Adrenal gland (tissue), 5 donors: ENCODE measurements at regions not wholly inside any gene's neighbourhood (a gene's known extent, or its start where the extent isn't known, plus 50 kb on each side); places are given as distances from the start of the nearest gene placed in this dataset.

Experiments
- CTCF ChIP-seq, 6 experiments: fragments of 450-650 bp in 4 of 6; fragments of 200-600 bp in 2 of 6; sonication (generic) in 1 of 6; IDR thresholded peaks; 1 replicate in 5 of 6; 2 replicates in 1 of 6; pipeline versions ENCODE4 v1.5.1 to v1.8.0; 2016 to 2021; ENCODE audit warnings: antibody characterized with exemption in 6 of 6, mild to moderate bottlenecking in 2 of 6, moderate library complexity in 1 of 6
- POLR2A ChIP-seq, 2 donors: fragments of 450-650 bp; IDR thresholded peaks; one replicate each; pipeline ENCODE4 v1.6.1; 2017; ENCODE audit warnings: antibody characterized with exemption in 2 of 2, mild to moderate bottlenecking in 2 of 2, moderate library complexity in 1 of 2
- donor health status: DM: no; HTN: no; CAD: no.

DNA sequence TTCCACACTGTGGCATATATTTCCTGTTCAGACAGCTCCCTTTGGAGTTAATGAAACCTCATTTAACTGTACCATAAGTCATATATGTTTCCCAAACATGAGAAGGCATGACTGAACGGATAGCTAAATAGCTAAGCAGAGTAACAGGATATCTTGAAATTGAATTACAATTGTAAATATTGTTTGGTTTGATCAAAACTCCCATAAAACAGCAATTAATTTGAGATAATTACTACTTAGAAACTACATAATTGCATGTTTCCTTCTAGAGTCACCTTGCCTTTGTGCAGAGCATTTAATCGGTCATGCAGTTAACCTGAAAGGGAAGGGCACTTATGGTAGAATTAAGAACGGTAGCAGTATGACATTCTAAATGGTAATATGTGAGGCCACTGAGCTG, 179.0 kb upstream of the MAP3K7 start:
- no peak for TF ChIP-seq CTCF (IDR thresholded peaks at IDR 0.05)
- TF ChIP-seq POLR2A (IDR thresholded peaks at IDR 0.05): no peak
